ENCODE measurements at regions not wholly inside any gene's neighbourhood (a gene's known extent, or its start where the extent isn't known, plus 50 kb on each side); places are given as distances from the start of the nearest gene placed in this dataset.

- TF ChIP-seq PAX5 (IDR thresholded peaks at IDR 0.05; ENCODE audit: insufficient read depth, low read length, severe bottlenecking) (no peak), POLR2AphosphoS5 (IDR thresholded peaks at IDR 0.05; ENCODE audit: low read depth, low read length) (no peak), POLR2A (IDR thresholded peaks at IDR 0.05; ENCODE audit: low read depth, low read length) (no peak)
These were observed 93.1 kb downstream of the NUDT12 start for GRCh38 chr5:103469288-103470040.
